ENCODE measurements at regions not wholly inside any gene's neighbourhood (a gene's known extent, or its start where the extent isn't known, plus 50 kb on each side); places are given as distances from the start of the nearest gene placed in this dataset.

DNA sequence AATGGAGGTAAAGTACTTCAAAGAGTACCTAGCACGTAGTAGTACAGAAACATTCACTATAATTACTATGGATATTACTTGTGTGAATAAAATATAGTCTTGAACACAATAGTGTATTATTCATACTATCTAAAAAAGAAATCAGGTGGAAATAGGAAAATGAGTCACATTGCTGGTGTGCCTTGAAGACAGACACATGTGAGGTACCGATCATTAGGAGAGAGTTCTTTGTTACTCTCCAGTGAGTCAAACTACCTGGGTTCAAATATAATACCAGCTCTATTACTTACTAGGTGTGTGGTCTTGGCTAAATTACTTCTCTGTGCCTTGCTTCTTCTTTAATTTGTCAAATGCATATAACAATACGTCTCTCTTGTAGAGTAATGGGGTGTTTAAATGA, 50.8 kb upstream of the BEND6 start:
- H3K27me3 ChIP-seq (ENCODE audit: insufficient read depth, poor library complexity, severe bottlenecking) = no peaks in the 10 kb centered on the region
- TF ChIP-seq POLR2AphosphoS5 (IDR thresholded peaks at IDR 0.05; ENCODE audit: low read depth) (no peak), SPI1 (IDR thresholded peaks at IDR 0.05; ENCODE audit: borderline replicate concordance, low read depth) (no peak)
- no peak for DNase-seq (ENCODE audit: low read depth in 1 of 2, low spot score in 1 of 2)
- H3K27ac ChIP-seq (replicated peaks) = no peak overlapping the region
- H3K4me3 ChIP-seq (replicated peaks; ENCODE audit: insufficient read depth, low read length) = no peak overlapping the region

DNA sequence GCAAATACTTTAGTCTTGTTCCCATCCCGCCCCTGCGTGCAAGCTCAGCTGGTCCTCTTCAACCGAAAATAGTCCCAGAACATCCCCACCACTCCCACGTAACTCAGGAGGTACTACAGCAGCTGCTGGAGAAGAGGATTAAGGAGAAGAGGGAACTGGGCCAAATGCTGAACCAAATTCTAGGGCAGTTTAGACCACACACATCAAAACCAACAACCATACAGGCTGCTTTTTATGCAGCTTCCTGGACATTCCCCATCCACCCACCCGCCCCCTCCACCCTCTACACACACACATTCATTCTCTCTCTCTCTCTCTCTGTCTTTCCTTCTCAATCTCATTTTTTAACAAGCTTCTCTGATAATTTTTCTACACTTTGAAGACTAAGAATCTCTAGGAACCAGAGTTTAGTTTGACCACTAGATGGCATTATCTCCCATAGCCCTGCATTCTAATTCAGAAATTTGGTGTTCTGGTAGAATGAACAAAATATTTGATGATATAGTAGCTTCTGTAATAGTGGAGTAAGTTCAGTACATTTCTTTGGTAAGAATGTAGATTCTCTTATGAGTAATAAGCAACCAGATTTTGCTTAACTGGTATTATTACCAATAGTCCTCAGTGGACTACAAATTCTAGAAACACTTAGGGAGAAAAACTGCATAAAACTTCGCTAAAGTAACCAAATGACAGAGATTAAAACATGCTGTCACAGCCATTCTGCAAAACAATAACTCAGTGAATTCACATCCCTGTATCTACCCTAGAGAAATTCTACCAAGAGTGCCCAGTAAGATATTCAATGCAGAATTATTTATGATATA, 52.1 kb upstream of the BEND6 start:
- DNase-seq (ENCODE audit: low read depth in 1 of 2, low spot score in 1 of 2) = no peak
- TF ChIP-seq SPI1 (IDR thresholded peaks at IDR 0.05; ENCODE audit: borderline replicate concordance, low read depth) = no peak
- TF ChIP-seq, protein P1, sequence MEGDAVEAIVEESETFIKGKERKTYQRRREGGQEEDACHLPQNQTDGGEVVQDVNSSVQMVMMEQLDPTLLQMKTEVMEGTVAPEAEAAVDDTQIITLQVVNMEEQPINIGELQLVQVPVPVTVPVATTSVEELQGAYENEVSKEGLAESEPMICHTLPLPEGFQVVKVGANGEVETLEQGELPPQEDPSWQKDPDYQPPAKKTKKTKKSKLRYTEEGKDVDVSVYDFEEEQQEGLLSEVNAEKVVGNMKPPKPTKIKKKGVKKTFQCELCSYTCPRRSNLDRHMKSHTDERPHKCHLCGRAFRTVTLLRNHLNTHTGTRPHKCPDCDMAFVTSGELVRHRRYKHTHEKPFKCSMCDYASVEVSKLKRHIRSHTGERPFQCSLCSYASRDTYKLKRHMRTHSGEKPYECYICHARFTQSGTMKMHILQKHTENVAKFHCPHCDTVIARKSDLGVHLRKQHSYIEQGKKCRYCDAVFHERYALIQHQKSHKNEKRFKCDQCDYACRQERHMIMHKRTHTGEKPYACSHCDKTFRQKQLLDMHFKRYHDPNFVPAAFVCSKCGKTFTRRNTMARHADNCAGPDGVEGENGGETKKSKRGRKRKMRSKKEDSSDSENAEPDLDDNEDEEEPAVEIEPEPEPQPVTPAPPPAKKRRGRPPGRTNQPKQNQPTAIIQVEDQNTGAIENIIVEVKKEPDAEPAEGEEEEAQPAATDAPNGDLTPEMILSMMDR (IDR thresholded peaks at IDR 0.05; ENCODE audit: insufficient read depth, low read length) = peak; percentile 39
- no peak overlapping the region for H3K27ac ChIP-seq (replicated peaks)
- no peak overlapping the region for H3K4me3 ChIP-seq (replicated peaks; ENCODE audit: insufficient read depth, low read length)
- H3K27me3 ChIP-seq (ENCODE audit: insufficient read depth, poor library complexity, severe bottlenecking) = no peaks in the 10 kb centered on the region

DNA sequence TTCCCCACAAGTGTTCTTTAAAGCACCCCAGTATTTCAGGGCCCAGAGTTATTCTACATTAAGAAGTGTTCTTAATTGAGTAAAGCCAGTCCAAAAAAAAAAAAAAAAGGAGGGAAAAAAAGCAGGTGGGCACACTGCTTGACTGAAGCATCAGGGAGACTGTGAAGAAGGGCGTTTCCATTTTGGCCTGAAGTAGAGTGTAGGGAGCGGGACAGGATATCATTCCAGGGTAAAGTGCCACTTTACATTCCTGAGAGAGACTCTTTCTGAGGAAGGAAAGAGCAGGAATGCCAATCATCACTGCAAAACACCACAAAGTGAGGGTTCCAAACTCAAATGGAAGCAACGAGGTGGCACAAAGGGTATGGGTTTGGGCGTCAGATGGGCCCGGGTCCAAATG, 54.1 kb upstream of the BEND6 start:
- DNase-seq (ENCODE audit: low read depth in 1 of 2, low spot score in 1 of 2) = no peak
- Histone ChIP-seq H3K27me3 (ENCODE audit: insufficient read depth, poor library complexity, severe bottlenecking) (no peaks in the 10 kb centered on the region), H3K4me3 (replicated peaks; ENCODE audit: insufficient read depth, low read length) (no peak overlapping the region), H3K27ac (replicated peaks) (no peak overlapping the region)
- TF ChIP-seq POLR2AphosphoS5 (IDR thresholded peaks at IDR 0.05; ENCODE audit: low read depth) = no peak
- TF ChIP-seq, protein P2, sequence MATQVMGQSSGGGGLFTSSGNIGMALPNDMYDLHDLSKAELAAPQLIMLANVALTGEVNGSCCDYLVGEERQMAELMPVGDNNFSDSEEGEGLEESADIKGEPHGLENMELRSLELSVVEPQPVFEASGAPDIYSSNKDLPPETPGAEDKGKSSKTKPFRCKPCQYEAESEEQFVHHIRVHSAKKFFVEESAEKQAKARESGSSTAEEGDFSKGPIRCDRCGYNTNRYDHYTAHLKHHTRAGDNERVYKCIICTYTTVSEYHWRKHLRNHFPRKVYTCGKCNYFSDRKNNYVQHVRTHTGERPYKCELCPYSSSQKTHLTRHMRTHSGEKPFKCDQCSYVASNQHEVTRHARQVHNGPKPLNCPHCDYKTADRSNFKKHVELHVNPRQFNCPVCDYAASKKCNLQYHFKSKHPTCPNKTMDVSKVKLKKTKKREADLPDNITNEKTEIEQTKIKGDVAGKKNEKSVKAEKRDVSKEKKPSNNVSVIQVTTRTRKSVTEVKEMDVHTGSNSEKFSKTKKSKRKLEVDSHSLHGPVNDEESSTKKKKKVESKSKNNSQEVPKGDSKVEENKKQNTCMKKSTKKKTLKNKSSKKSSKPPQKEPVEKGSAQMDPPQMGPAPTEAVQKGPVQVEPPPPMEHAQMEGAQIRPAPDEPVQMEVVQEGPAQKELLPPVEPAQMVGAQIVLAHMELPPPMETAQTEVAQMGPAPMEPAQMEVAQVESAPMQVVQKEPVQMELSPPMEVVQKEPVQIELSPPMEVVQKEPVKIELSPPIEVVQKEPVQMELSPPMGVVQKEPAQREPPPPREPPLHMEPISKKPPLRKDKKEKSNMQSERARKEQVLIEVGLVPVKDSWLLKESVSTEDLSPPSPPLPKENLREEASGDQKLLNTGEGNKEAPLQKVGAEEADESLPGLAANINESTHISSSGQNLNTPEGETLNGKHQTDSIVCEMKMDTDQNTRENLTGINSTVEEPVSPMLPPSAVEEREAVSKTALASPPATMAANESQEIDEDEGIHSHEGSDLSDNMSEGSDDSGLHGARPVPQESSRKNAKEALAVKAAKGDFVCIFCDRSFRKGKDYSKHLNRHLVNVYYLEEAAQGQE (IDR thresholded peaks at IDR 0.05; ENCODE audit: insufficient replicate concordance, low read depth) = no peak
- TF ChIP-seq, protein P1 (IDR thresholded peaks at IDR 0.05; ENCODE audit: insufficient read depth, low read length) = no peak

DNA sequence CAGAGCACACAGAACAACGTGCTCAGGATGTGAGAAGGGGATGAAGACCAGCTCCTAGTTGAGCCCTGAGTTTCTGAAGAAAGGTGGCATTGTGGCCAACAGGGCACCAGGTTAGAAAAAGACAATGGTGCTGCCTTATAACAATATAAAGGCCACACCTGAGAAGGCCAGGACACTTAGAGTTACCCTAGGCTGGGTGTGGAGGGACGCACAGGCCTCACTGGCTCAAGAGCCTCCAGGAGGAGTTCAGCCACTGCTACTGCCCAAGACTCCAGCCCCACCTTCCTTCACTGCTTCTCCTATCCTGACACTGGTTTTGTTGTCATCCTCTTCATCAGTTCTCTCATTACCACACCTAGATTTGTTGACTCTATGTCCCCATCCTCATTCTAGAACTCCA, 55.2 kb upstream of the BEND6 start:
- Histone ChIP-seq H3K4me3 (replicated peaks; ENCODE audit: insufficient read depth, low read length) (no peak overlapping the region), H3K27ac (replicated peaks) (no peak overlapping the region), H3K27me3 (ENCODE audit: insufficient read depth, poor library complexity, severe bottlenecking) (no peaks in the 10 kb centered on the region)
- TF ChIP-seq, protein P2 (IDR thresholded peaks at IDR 0.05; ENCODE audit: insufficient replicate concordance, low read depth) = no peak
- TF ChIP-seq SPI1 (IDR thresholded peaks at IDR 0.05; ENCODE audit: borderline replicate concordance, low read depth) (no peak), POLR2AphosphoS5 (IDR thresholded peaks at IDR 0.05; ENCODE audit: low read depth) (no peak), GABPA (IDR thresholded peaks at IDR 0.05; ENCODE audit: low read depth) (no peak)
- TF ChIP-seq, protein P1 (IDR thresholded peaks at IDR 0.05; ENCODE audit: insufficient read depth, low read length) = no peak
- DNase-seq (ENCODE audit: low read depth in 1 of 2, low spot score in 1 of 2) = no peak
